IMR-90 (cell line): ENCODE measurements at regions not wholly inside any gene's neighbourhood (a gene's known extent, or its start where the extent isn't known, plus 50 kb on each side); places are given as distances from the start of the nearest gene placed in this dataset.
A peak's percentile ranks its signal among the peaks of the same experiment; 100 is the strongest.

Source experiments
- ATAC-seq: fragments of 200-7000 bp; cut with Tn5 transposase; 2 replicates; pipeline ENCODE4 v1.9.1; 2020; ENCODE audit warnings: low read depth, mild to moderate bottlenecking, moderate library complexity
- BruUV-seq: library from RNA; stranded (reverse); fragments of 400-500 nt; replicated peaks from 2 replicates; lab custom pipeline; 2021; lab: Mats Ljungman, UMichigan
- CTCF ChIA-PET: fragments of 300-600 bp; formaldehyde crosslinking; extraction: SDS; loops from one replicate; lab custom pipeline; 2021; ENCODE audit warnings: antibody characterized with exemption; lab: Yijun Ruan, JAX
- POLR2A ChIA-PET: fragments of 300-600 bp; sonication (Branson Sonifier 250); formaldehyde crosslinking; loops from one replicate; lab custom pipeline; 2022; ENCODE audit warnings: antibody characterized with exemption; ENCODE audit not compliant: unreplicated experiment; lab: Charles Lee
- DNase-seq: peaks from one replicate; pipeline ENCODE4 v3.0.0; 2013
- H2AFZ ChIP-seq: replicated peaks from 2 replicates; pipeline ENCODE3; 2013; ENCODE audit warnings: low read length, mild to moderate bottlenecking; ENCODE audit not compliant: poor library complexity
- H2AK5ac ChIP-seq: 2 replicates; pipeline ENCODE4 v1.6.1; 2013; ENCODE audit warnings: low read depth, low read length, inconsistent platforms
- H2AK9ac ChIP-seq: replicated peaks from 2 replicates; pipeline ENCODE3; 2013; ENCODE audit warnings: mild to moderate bottlenecking, low read depth, low read length, moderate library complexity; ENCODE audit not compliant: poor library complexity
- H2BK120ac ChIP-seq: 2 replicates; pipeline ENCODE4 v1.6.1; 2013; ENCODE audit warnings: low read depth, low read length, inconsistent platforms
- H2BK15ac ChIP-seq: 3 replicates; pipeline ENCODE4 v1.6.1; 2013; ENCODE audit warnings: low read depth, low read length, inconsistent platforms
- H2BK20ac ChIP-seq: 2 replicates; pipeline ENCODE4 v1.6.1; 2013; ENCODE audit warnings: low read depth, mild to moderate bottlenecking, inconsistent platforms, low read length, moderate library complexity
- H2BK5ac ChIP-seq: 2 replicates; pipeline ENCODE4 v1.6.1; 2013; ENCODE audit warnings: mild to moderate bottlenecking, low read depth, low read length, inconsistent platforms; ENCODE audit not compliant: poor library complexity, severe bottlenecking
- H3K14ac ChIP-seq: replicated peaks from 2 replicates; pipeline ENCODE4 v1.6.1; 2013; ENCODE audit warnings: low read depth, low read length, inconsistent platforms
- H3K18ac ChIP-seq: 2 replicates; pipeline ENCODE4 v1.6.1; 2013; ENCODE audit warnings: low read depth, low read length, control low read depth
- H3K23ac ChIP-seq: 2 replicates; pipeline ENCODE4 v1.6.1; 2013; ENCODE audit warnings: low read depth, low read length, inconsistent platforms
- H3K27ac ChIP-seq: 2 replicates; pipeline ENCODE4 v1.5.1; 2013; ENCODE audit warnings: mild to moderate bottlenecking, control low read depth, low read length; ENCODE audit not compliant: insufficient read depth
- H3K27me3 ChIP-seq: 2 replicates; pipeline ENCODE4 v1.6.1; 2013; ENCODE audit warnings: low read length; ENCODE audit not compliant: control insufficient read depth, insufficient read depth
- H3K36me3 ChIP-seq: 2 replicates; pipeline ENCODE4 v1.6.1; 2013; ENCODE audit warnings: low read length, mixed read lengths; ENCODE audit not compliant: control insufficient read depth, insufficient read depth
- H3K4ac ChIP-seq: 2 replicates; pipeline ENCODE4 v1.6.1; 2013; ENCODE audit warnings: low read depth, low read length, inconsistent platforms
- H3K4me1 ChIP-seq: 2 replicates; pipeline ENCODE4 v1.6.1; 2013; ENCODE audit warnings: low read length, mixed read lengths; ENCODE audit not compliant: control insufficient read depth, insufficient read depth
- H3K4me2 ChIP-seq: 2 replicates; pipeline ENCODE4 v1.6.1; 2013; ENCODE audit warnings: low read depth, mild to moderate bottlenecking, control low read depth, low read length, moderate library complexity
- H3K4me3 ChIP-seq: 2 replicates; pipeline ENCODE4 v1.5.1; 2013; ENCODE audit warnings: low read depth, mild to moderate bottlenecking, control low read depth, low read length, moderate library complexity; ENCODE audit not compliant: insufficient read depth
- H3K56ac ChIP-seq: 2 replicates; pipeline ENCODE4 v1.6.1; 2013; ENCODE audit warnings: low read length, inconsistent platforms; ENCODE audit not compliant: insufficient read depth; ENCODE audit errors: extremely low read depth
- H3K79me1 ChIP-seq, 2 experiments: 2 replicates each; pipeline ENCODE4 v1.6.1; 2013; ENCODE audit warnings: low read length in 2 of 2, inconsistent platforms in 1 of 2, low read depth in 1 of 2
- H3K9ac ChIP-seq: 2 replicates; pipeline ENCODE4 v1.6.1; 2013; ENCODE audit warnings: low read depth, low read length, control low read depth
- H3K9me1 ChIP-seq: 2 replicates; pipeline ENCODE4 v1.6.1; 2013; ENCODE audit warnings: low read length, inconsistent platforms; ENCODE audit not compliant: insufficient read depth
- H3K9me3 ChIP-seq: 2 replicates; pipeline ENCODE4 v1.6.1; 2013; ENCODE audit warnings: low read length; ENCODE audit not compliant: control insufficient read depth, insufficient read depth
- H4K20me1 ChIP-seq: 2 replicates; pipeline ENCODE4 v1.6.1; 2013; ENCODE audit warnings: low read length, inconsistent platforms; ENCODE audit not compliant: insufficient read depth
- H4K5ac ChIP-seq: 2 replicates; pipeline ENCODE4 v1.6.1; 2013; ENCODE audit warnings: mild to moderate bottlenecking, low read depth, low read length, control low read depth
- H4K8ac ChIP-seq, 2 experiments: 2 replicates each; pipeline ENCODE4 v1.6.1; 2013; ENCODE audit warnings: low read depth in 2 of 2, low read length in 2 of 2, control low read depth in 1 of 2, inconsistent platforms in 1 of 2
- H4K91ac ChIP-seq: 2 replicates; pipeline ENCODE4 v1.6.1; 2013; ENCODE audit warnings: low read depth, low read length, inconsistent platforms; ENCODE audit not compliant: insufficient read depth
- BHLHE40 ChIP-seq: fragments of 150-350 bp; IDR thresholded peaks from 2 replicates; pipeline ENCODE4 v1.6.1; 2016; ENCODE audit warnings: mild to moderate bottlenecking, low read depth, low read length
- CEBPB ChIP-seq: IDR thresholded peaks from 2 replicates; pipeline ENCODE4 v1.6.1; 2012; ENCODE audit warnings: low read depth, low read length, improper control_type of control experiment
- CHD1 ChIP-seq: IDR thresholded peaks from 2 replicates; pipeline ENCODE4 v1.6.1; 2012; ENCODE audit warnings: low read depth, low read length, improper control_type of control experiment
- CTCF ChIP-seq: conservative IDR thresholded peaks from 2 replicates; pipeline ENCODE4 v1.5.1; 2012; ENCODE audit warnings: mild to moderate bottlenecking, low read depth, low read length, improper control_type of control experiment
- FOS ChIP-seq: fragments of 150-350 bp; IDR thresholded peaks from 2 replicates; pipeline ENCODE4 v1.6.1; 2016; ENCODE audit warnings: low read depth, low read length
- MAFK ChIP-seq: IDR thresholded peaks from 2 replicates; pipeline ENCODE4 v1.6.1; 2012; ENCODE audit warnings: low read depth, low read length, improper control_type of control experiment
- MAZ ChIP-seq: IDR thresholded peaks from 2 replicates; pipeline ENCODE4 v1.6.1; 2012; ENCODE audit warnings: low read depth, mild to moderate bottlenecking, low read length, improper control_type of control experiment, moderate library complexity, borderline replicate concordance
- MXI1 ChIP-seq: IDR thresholded peaks from 2 replicates; pipeline ENCODE4 v1.6.1; 2012; ENCODE audit warnings: low read depth, mild to moderate bottlenecking, low read length, moderate library complexity, borderline replicate concordance
- NFE2L2 ChIP-seq: fragments of 150-350 bp; IDR thresholded peaks from 2 replicates; pipeline ENCODE4 v1.6.1; 2016; ENCODE audit warnings: low read depth, mild to moderate bottlenecking, low read length
- POLR2A ChIP-seq: IDR thresholded peaks from 2 replicates; pipeline ENCODE4 v1.6.1; 2012; ENCODE audit warnings: mild to moderate bottlenecking, low read depth, low read length
- RAD21 ChIP-seq: IDR thresholded peaks from 2 replicates; pipeline ENCODE4 v1.6.1; 2012; ENCODE audit warnings: low read length, improper control_type of control experiment
- RCOR1 ChIP-seq: IDR thresholded peaks from 2 replicates; pipeline ENCODE4 v1.6.1; 2012; ENCODE audit warnings: mild to moderate bottlenecking, low read length, improper control_type of control experiment; ENCODE audit not compliant: insufficient replicate concordance
- RFX5 ChIP-seq: IDR thresholded peaks from 2 replicates; pipeline ENCODE4 v1.8.0; 2012; ENCODE audit warnings: low read depth, mild to moderate bottlenecking, low read length, moderate library complexity
- SMC3 ChIP-seq: fragments of 150-350 bp; IDR thresholded peaks from 2 replicates; pipeline ENCODE4 v1.6.1; 2016; ENCODE audit warnings: low read depth, mild to moderate bottlenecking, antibody characterized with exemption, low read length, moderate library complexity
- USF2 ChIP-seq: fragments of 150-350 bp; IDR thresholded peaks from 2 replicates; pipeline ENCODE4 v1.6.1; 2017; ENCODE audit warnings: mild to moderate bottlenecking, antibody characterized with exemption, low read length, low read depth
- WGBS, 2 experiments: methylation state at CpG; one replicate each; pipeline versions ENCODE4 v1.1.5 to v1.1.7; 2013; ENCODE audit warnings: missing lambda C conversion rate in 2 of 2; ENCODE audit not compliant: insufficient read length in 1 of 2; ENCODE audit errors: extremely low coverage in 2 of 2; 5-methylcytosine and 5-hydroxymethylcytosine counted together
- dilution Hi-C: fragments of 300-500 bp; cut with HindIII; formaldehyde crosslinking; loops from one replicate; pipeline ENCODE4 v1.14.3; 2018; ENCODE audit warnings: low sequenced_read_pairs; ENCODE audit not compliant: unreplicated experiment
- in situ Hi-C: fragments of 300-500 bp; cut with MboI; formaldehyde crosslinking; loops from 3 replicates; pipeline ENCODE4 v1.14.3; 2019; ENCODE audit warnings: low sequenced_read_pairs, inconsistent platforms, mixed read lengths
- intact Hi-C: fragments of 100-400 bp; cut with micrococcal nuclease; formaldehyde crosslinking; loops from 2 replicates; pipeline ENCODE4 v1.10.0; 2022
- TF ChIP-seq, protein P1 (sequence below): fragments of 150-350 bp; IDR thresholded peaks from 2 replicates; pipeline ENCODE4 v1.6.1; 2016; ENCODE audit warnings: low read depth, mild to moderate bottlenecking, low read length, moderate library complexity, borderline replicate concordance

- Histone ChIP-seq H3K4me3 (no peak overlapping the region), H3K56ac (no peak overlapping the region), H3K27me3 (peaks cover 2% of the 10 kb centered on the region; the same call in 1 of the 2 replicates), H3K14ac (no peak overlapping the region), H3K4me1 (no peaks in the 10 kb centered on the region), H4K20me1 (no peaks in the 10 kb centered on the region), H2BK20ac (no peak overlapping the region), H2BK5ac (no peak overlapping the region), H3K9ac (no peak overlapping the region), H3K4ac (no peak overlapping the region), H2BK120ac (no peak overlapping the region), H3K9me1 (0 out of 2 replicates have a peak, but pooled peaks cover 3% of the 10 kb centered on the region), H2AK5ac (no peak overlapping the region), H2BK15ac (no peak overlapping the region), H4K5ac (no peak overlapping the region), H3K18ac (no peak overlapping the region), H3K36me3 (no peaks in the 10 kb centered on the region), H4K8ac (no peak overlapping the region), H2AFZ (no peak overlapping the region), H3K4me2 (no peak overlapping the region), H3K27ac (no peak overlapping the region), H3K23ac (no peak overlapping the region), H3K9me3 (no peaks in the 10 kb centered on the region), H3K79me1 (no peaks in the 10 kb centered on the region), H2AK9ac (peak overlapping the region; percentile 13), H4K91ac (no peak overlapping the region)
- dilution Hi-C loops: no loop called here
- POLR2A ChIA-PET: no interaction called here
- ATAC-seq: no peak
- TF ChIP-seq CHD1: no peak
- no peak for TF ChIP-seq FOS
- no peak for TF ChIP-seq MXI1
- TF ChIP-seq SMC3: no peak
- no peak for TF ChIP-seq NFE2L2
- no peak for TF ChIP-seq CTCF
- TF ChIP-seq, protein P1, sequence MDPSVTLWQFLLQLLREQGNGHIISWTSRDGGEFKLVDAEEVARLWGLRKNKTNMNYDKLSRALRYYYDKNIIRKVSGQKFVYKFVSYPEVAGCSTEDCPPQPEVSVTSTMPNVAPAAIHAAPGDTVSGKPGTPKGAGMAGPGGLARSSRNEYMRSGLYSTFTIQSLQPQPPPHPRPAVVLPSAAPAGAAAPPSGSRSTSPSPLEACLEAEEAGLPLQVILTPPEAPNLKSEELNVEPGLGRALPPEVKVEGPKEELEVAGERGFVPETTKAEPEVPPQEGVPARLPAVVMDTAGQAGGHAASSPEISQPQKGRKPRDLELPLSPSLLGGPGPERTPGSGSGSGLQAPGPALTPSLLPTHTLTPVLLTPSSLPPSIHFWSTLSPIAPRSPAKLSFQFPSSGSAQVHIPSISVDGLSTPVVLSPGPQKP: no peak
- TF ChIP-seq USF2: no peak
- TF ChIP-seq CEBPB: no peak
- TF ChIP-seq MAZ: no peak
- TF ChIP-seq RCOR1: no peak
- no peak for TF ChIP-seq BHLHE40
- no peak for TF ChIP-seq POLR2A
- TF ChIP-seq RAD21: no peak
- TF ChIP-seq RFX5: no peak
- TF ChIP-seq MAFK: no peak
- CTCF ChIA-PET: no interaction called here
- intact Hi-C loops: no loop called here
- DNase-seq: no peak
- WGBS, 2 experiments: 60% methylated on average over 1 of the region's 4 CpGs; no CpG with 5 or more reads in 1 of the 2 experiments
- BruUV-seq: no TSS peak
- in situ Hi-C loops: no loop called here
These were observed 567.2 kb downstream of the PTPRU start for GRCh38 chr1:29803486-29803885.
